HG03095 (cell line): ENCODE measurements at regions not wholly inside any gene's neighbourhood (a gene's known extent, or its start where the extent isn't known, plus 50 kb on each side); places are given as distances from the start of the nearest gene placed in this dataset.
"Not testable (repeated sequence)": the region's sequence is repeated elsewhere in the genome, so short reads cannot be mapped to it uniquely, and the experiment has no call there.

ENCODE experiments used
- ATAC-seq: cut with Tn5 transposase; IDR thresholded peaks from one replicate; pipeline ENCODE4 v1.9.1; 2021; ENCODE audit warnings: moderate library complexity; ENCODE audit not compliant: unreplicated experiment

GRCh38 chr5:67817652-67818051 is 397.9 kb upstream of the PIK3R1 start:
- no peak for ATAC-seq

DNA sequence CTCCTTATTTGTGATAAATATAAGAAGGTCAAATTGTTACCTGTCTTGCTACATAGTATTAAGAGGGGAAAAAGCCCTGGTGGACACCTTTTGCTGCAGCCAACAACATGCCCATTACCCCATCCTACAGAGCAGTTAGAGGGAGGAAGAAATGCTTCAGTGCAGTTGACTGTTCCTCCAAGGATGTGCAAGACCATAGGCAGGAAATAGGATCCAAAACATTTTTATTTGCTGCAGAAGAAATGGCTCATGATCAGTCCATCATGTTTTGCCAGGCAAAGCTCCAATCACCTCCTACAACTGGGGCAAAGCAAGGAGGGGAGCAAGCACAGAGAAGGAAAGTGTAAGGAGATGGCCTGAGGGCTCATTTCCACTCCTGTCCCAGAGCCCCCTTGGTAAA is 399.1 kb upstream of the PIK3R1 start:
- no peak for ATAC-seq

DNA sequence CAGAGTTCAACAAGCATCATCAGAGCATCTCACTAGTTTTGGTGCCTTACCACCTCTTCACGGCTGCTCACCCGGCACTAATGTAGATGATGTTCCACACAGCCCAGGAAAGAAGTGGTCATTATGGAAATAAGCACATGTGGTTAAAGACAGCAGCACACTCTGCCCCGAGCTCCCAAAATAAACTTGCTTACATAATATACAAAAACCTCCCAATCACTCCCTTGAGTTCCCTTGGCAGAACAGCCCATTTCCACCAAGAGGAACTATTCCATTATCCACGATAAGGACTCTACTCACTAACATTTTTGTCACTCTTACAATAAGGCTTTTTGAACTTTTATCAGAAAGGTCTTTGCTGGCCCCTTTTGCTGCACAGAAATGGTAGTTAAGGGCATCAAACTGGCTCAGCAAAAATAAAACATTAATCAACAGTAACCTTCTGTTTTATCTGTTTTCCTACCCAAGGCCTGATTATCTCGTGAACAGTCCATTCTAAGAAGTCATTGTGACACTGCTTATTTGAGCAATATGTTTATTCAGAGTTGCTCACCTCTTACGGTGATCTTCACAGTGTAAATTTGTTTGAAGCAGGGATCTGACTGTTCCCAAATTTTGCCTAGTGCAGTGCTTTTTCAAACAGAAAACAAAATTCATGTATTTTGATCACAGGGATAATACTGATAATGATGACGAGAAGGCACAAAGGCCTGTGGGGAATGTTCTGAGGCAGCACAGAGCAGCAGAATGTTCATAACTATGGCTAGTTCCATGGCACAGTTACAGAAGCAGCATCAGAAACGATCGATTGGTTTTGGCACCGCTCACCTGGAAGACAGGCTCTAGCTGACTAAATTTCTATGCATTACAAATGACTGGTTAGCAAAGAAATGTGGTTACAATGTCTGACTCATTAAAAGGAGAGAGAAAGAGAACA is 399.8 kb upstream of the PIK3R1 start:
- ATAC-seq: no peak

- no peak for ATAC-seq
Measured at GRCh38 chr5:67814569-67815311, 400.8 kb upstream of the PIK3R1 start.

- no peak for ATAC-seq
Measured at GRCh38 chr5:67813877-67814539, 401.5 kb upstream of the PIK3R1 start.

GRCh38 chr5:67809589-67809988 is 406.0 kb upstream of the PIK3R1 start:
- ATAC-seq: no peak

DNA sequence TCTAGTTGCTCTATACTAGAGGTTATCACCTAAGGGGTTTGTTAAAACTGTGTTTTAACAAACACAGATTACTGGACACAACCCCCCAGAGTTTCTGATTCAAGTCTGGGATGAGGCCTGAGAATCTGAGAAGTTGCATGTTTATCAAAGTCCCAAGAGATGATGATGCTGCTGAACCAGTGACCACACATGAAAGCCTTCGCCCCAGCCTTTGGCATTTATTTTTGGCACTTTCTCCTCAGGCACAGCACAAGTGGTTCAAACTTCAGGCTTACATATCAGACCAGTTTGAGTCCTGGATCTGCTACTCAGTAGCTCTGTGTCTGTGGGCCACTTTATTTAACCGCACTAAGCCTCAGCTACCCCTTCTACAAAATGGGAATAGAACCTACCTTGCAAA is 407.2 kb upstream of the PIK3R1 start:
- no peak for ATAC-seq

GRCh38 chr5:67807439-67807888 is 408.1 kb upstream of the PIK3R1 start:
- ATAC-seq: no peak

GRCh38 chr5:67806654-67807438 is 408.7 kb upstream of the PIK3R1 start:
- ATAC-seq: no peak

GRCh38 chr5:67805666-67806348 is 409.7 kb upstream of the PIK3R1 start:
- ATAC-seq: no peak

GRCh38 chr5:67802766-67803165 is 412.8 kb upstream of the PIK3R1 start:
- no peak for ATAC-seq

DNA sequence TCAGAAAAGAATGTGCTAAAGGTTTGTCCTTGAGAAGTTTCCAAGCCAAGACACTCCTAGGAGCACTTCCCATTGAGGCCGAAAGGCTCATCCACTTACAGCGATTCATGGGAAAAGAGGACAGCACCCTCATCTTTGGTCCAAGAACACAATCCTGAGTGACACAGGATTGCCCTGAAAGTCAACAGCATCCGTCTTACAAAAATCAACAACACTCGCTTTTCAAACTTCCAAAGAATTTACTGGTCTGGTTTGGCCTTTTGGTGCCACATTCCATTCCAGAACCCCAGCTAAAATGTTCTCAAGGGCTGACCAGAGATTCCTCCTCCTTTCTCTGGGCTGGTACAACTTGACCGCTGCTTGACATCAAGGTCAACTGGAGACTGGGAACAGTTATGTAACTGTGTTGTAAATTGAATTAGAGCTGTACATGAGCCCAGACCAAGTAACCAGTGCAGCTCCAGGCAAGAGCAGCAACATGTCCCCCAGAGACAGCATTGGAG is 415.8 kb upstream of the PIK3R1 start:
- no peak for ATAC-seq

- ATAC-seq: not testable (repeated sequence)
Measured at GRCh38 chr5:67798470-67798869, 417.1 kb upstream of the PIK3R1 start.

DNA sequence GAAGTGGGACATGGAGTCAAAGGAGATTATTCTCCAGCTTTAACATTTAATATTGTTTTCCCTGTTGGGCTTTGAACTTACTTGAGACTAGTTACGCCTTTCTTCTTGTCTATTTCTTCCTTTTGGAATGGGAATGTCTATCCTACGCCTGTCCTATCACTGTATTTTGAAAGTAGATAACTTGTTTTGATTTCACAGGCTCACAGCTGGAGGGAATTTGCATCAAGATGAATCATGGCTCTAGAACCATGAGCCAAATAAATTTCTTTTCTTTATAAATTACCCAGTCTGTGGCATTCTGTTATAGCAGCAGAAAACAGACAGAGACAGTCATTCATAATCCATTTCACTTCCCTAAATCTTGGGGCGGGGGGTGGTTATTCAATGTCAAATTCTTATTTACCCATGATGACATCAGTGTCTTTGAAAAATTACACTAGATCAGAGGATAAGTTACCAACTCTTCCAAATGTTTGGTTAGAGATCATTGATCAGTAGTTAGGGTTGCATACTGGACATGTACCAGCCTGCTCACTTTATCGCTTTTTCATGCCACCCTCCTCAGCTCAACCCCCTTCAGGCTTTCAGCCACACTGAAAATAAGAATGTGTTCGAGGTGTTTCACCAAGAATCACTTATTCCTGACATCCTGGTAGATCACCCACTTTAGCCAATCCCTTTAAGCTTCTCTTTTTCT is 419.6 kb upstream of the PIK3R1 start:
- no peak for ATAC-seq

GRCh38 chr5:67793966-67794365 is 421.6 kb upstream of the PIK3R1 start:
- ATAC-seq: no peak

DNA sequence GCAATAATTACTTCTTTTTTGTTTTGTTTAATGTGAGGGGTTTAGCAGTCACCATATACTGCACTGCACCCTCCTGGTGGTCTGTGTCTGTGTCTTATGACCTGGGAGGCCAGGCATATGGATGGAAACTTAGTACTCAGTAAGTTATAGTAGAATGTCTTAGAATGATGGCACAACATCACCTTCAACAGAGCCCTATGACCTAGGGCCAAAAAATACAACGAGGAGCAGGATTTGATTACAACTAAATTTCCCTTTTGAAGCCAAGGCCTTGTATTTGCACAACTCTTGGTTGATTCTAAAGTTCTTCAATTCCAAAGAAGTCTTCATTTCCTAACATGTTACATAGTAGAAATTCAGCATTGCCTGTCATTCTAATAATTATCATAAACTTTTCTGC is 422.1 kb upstream of the PIK3R1 start:
- ATAC-seq: no peak

DNA sequence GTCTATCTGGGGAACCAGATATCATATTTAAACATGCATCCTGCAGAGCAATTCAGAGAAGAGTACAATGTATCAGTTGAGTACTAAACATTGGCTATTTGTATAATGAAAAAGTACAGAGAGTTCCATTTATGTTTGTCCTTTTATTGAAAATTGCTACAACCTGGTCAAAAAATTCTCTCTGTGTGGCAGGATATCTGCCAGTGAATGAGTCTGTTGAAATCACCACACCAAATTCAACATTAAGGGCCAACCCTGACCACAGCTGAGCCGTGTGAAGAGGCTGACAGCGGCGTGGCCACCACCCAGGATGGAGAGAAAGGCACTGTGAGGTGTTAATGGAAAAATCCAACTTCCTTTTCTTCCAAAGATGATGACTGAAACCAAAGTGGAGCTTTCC is 422.7 kb upstream of the PIK3R1 start:
- no peak for ATAC-seq

DNA sequence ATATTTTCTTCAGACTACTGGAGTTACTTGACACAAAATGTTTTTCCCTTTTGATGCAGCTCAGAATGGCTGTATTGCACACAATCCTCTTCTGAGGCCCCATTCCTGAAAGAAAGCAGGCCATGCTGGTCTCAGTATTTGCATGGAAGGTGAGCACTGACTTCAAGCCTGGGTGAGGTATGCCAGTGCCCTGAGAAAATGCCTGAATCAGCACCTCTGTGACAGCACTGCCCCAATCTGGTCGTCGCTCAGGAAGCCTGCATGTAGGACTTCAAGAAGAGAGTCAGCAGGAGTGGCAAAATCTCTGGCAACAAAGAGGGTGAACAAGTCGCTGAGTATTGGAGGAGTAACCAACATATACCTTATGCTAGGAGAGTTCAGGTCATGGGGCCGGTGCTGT is 425.2 kb upstream of the PIK3R1 start:
- ATAC-seq: no peak

DNA sequence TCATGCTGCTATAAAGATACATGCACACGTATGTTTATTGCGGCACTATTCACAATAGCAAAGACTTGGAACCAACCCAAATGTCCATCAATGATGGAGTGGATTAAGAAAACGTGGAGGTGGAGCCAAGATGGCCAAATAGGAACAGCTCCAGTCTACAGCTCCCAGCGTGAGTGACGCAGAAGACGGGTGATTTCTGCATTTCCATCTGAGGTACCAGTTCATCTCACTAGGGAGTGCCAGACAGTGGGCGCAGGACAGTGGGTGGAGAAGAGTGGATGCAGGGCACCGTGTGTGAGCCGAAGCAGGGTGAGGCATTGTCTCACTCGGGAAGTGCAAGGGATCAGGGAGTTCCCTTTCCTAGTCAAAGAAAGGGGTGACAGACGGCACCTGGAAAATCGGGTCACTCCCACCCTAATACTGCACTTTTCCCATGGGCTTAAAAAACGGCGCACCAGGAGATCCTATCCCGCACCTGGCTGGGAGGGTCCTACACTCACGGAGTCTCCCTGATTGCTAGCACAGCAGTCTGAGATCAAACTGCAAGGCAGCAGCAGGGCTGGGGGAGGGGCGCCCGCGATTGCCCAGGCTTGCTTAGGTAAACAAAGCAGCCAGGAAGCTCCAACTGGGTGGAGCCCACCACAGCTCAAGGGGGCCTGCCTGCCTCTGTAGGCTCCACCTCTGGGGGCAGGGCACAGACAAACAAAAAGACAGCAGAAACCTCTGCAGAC is 435.5 kb upstream of the PIK3R1 start:
- not testable (repeated sequence) for ATAC-seq
